Calu3 (cell line): ENCODE measurements at regions not wholly inside any gene's neighbourhood (a gene's known extent, or its start where the extent isn't known, plus 50 kb on each side); places are given as distances from the start of the nearest gene placed in this dataset.
A peak's percentile ranks its signal among the peaks of the same experiment; 100 is the strongest.

Source experiments
- BruUV-seq: library from RNA; stranded (reverse); fragments of 400-500 nt; replicated peaks from 2 replicates; lab custom pipeline; 2021; lab: Mats Ljungman, UMichigan
- CTCF ChIA-PET: fragments of 300-600 bp; sonication (Branson Sonifier 250); formaldehyde crosslinking; loops from one replicate; lab custom pipeline; 2022; ENCODE audit warnings: antibody characterized with exemption; lab: Charles Lee
- DNase-seq: peaks from one replicate; pipeline ENCODE4 v3.0.0; 2022
- H3K27ac Mint-ChIP-seq: one replicate; pipeline ENCODE4 v1.8.0; 2022; ENCODE audit warnings: mixed read lengths; ENCODE audit not compliant: unreplicated experiment
- H3K27me3 Mint-ChIP-seq: one replicate; pipeline ENCODE4 v1.8.0; 2022; ENCODE audit warnings: mixed read lengths; ENCODE audit not compliant: unreplicated experiment
- H3K36me3 Mint-ChIP-seq: one replicate; pipeline ENCODE4 v1.8.0; 2022; ENCODE audit warnings: mild to moderate bottlenecking, moderate library complexity, mixed read lengths; ENCODE audit not compliant: insufficient read depth, unreplicated experiment
- H3K4me1 Mint-ChIP-seq: one replicate; pipeline ENCODE4 v1.8.0; 2022; ENCODE audit warnings: mild to moderate bottlenecking, low read depth, mixed read lengths; ENCODE audit not compliant: unreplicated experiment
- H3K4me3 Mint-ChIP-seq: one replicate; pipeline ENCODE4 v1.8.0; 2022; ENCODE audit warnings: mild to moderate bottlenecking, low read depth, moderate library complexity, mixed read lengths; ENCODE audit not compliant: unreplicated experiment
- H3K9me3 Mint-ChIP-seq: one replicate; pipeline ENCODE4 v1.8.0; 2022; ENCODE audit warnings: low read depth, mixed read lengths; ENCODE audit not compliant: unreplicated experiment
- intact Hi-C: fragments of 100-400 bp; cut with micrococcal nuclease; formaldehyde crosslinking; loops from one replicate; pipeline ENCODE4 v1.10.0; 2022; ENCODE audit not compliant: unreplicated experiment
- TF ChIP-seq, protein P1 (sequence below): fragments of 200-600 bp; IDR thresholded peaks from one replicate; pipeline ENCODE4 v1.8.0; 2022; ENCODE audit warnings: antibody characterized with exemption; ENCODE audit not compliant: unreplicated experiment

DNA sequence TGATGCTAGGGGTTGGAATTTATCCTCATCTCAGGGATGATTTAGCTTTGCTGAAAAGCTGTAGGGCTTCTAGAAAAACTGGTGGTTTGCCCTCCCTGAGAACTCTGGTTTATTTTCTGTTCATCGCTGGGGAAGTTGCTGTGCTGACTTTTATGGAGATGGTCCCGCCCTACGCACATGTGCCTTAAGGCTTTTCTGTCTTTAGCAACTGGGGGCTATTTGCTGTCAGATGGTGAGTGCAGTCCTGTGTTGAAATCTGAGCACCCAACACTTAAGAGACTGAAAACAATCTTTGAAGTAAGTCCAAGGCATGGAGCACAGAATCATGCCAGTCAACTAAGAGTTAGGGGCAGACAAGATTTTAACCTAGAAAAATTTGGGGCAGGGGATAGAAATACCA lies 2148.4 kb upstream of the CELF4 start:
- BruUV-seq = no TSS peak
- no peak for DNase-seq
- intact Hi-C loops = no loop called here
- Mint-ChIP-seq H3K9me3 (no peaks in the 10 kb centered on the region), H3K27me3 (no peaks in the 10 kb centered on the region), H3K27ac (no peak overlapping the region), H3K4me1 (no peaks in the 10 kb centered on the region), H3K36me3 (no peaks in the 10 kb centered on the region), H3K4me3 (no peak overlapping the region)
- CTCF ChIA-PET = no interaction called here
- TF ChIP-seq, protein P1, sequence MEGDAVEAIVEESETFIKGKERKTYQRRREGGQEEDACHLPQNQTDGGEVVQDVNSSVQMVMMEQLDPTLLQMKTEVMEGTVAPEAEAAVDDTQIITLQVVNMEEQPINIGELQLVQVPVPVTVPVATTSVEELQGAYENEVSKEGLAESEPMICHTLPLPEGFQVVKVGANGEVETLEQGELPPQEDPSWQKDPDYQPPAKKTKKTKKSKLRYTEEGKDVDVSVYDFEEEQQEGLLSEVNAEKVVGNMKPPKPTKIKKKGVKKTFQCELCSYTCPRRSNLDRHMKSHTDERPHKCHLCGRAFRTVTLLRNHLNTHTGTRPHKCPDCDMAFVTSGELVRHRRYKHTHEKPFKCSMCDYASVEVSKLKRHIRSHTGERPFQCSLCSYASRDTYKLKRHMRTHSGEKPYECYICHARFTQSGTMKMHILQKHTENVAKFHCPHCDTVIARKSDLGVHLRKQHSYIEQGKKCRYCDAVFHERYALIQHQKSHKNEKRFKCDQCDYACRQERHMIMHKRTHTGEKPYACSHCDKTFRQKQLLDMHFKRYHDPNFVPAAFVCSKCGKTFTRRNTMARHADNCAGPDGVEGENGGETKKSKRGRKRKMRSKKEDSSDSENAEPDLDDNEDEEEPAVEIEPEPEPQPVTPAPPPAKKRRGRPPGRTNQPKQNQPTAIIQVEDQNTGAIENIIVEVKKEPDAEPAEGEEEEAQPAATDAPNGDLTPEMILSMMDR = no peak

DNA sequence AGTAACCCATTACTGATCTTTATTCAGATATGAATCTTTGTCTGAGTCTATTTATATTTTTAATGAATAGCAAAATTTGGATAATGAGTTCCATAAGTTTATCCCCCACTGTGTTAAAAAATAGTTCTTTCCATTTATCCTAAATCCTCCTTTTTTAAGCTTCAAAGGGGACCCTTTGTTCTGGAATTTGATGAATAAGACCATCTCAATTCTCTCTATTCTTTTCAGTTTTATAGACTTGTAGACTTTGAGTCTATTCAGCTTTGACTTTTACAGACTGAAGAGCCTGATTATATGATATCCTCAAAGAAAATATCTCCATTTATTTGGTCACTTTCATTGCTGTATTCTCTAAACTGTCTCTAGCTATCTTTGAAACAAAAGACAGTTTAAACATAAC lies 2146.1 kb upstream of the CELF4 start:
- Mint-ChIP-seq H3K36me3 (no peaks in the 10 kb centered on the region), H3K4me3 (no peak overlapping the region), H3K27ac (no peak overlapping the region), H3K27me3 (no peaks in the 10 kb centered on the region), H3K9me3 (no peaks in the 10 kb centered on the region), H3K4me1 (no peaks in the 10 kb centered on the region)
- TF ChIP-seq, protein P1 = no peak
- intact Hi-C loops = no loop called here
- CTCF ChIA-PET = no interaction called here
- BruUV-seq = no TSS peak
- DNase-seq = no peak

DNA sequence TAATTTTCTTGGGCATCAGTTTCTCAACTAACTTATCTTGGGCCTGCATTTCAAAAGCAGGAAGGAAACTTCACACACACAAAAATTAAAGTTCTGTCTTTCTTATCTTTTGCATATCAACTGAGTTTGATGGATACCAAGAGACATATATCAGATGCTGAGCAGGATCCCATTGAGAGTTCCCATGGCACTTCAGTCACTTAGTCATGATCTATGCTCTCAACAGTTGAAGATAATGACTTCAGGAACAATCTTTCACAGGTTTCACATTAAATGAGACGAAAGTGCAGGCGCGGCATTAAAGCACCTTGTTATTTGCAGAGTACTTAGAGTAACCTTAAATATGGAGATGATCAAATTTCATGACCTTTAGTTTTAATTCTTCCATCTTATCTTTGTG lies 2139.8 kb upstream of the CELF4 start:
- H3K4me1 Mint-ChIP-seq = peaks cover 20% of the 10 kb centered on the region
- peaks cover 6% of the 10 kb centered on the region for H3K36me3 Mint-ChIP-seq
- no peak overlapping the region for H3K4me3 Mint-ChIP-seq
- DNase-seq = no peak
- BruUV-seq = no TSS peak
- no peak overlapping the region for H3K27ac Mint-ChIP-seq
- TF ChIP-seq, protein P1 = no peak
- CTCF ChIA-PET = no interaction called here
- H3K27me3 Mint-ChIP-seq = no peaks in the 10 kb centered on the region
- intact Hi-C loops = no loop called here
- H3K9me3 Mint-ChIP-seq = peaks cover 6% of the 10 kb centered on the region

DNA sequence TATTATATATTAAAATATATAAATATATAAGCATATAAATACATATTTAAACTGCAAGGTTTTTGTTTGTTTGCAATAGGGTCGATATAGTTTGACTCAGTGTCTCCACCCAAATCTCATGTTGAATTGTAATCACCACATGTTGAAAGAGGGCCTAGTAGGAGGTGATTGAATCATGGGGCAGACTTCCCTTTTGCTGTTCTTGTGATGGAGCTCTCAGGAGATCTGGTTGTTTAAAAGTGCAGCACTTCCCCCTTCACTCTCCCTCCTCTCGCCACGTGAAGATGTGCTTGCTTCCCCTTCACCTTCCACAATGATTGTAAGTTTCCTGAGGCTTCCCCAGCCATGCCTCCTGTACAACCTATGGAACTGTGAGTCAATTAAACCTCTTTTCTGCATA lies 2137.3 kb upstream of the CELF4 start:
- Mint-ChIP-seq H3K27ac (peak overlapping the region; percentile 92), H3K36me3 (peaks cover 6% of the 10 kb centered on the region), H3K4me3 (no peak overlapping the region), H3K4me1 (peaks cover 20% of the 10 kb centered on the region), H3K27me3 (no peaks in the 10 kb centered on the region), H3K9me3 (peaks cover 14% of the 10 kb centered on the region)
- no TSS peak for BruUV-seq
- CTCF ChIA-PET = no interaction called here
- TF ChIP-seq, protein P1 = no peak
- intact Hi-C loops = no loop called here
- no peak for DNase-seq

DNA sequence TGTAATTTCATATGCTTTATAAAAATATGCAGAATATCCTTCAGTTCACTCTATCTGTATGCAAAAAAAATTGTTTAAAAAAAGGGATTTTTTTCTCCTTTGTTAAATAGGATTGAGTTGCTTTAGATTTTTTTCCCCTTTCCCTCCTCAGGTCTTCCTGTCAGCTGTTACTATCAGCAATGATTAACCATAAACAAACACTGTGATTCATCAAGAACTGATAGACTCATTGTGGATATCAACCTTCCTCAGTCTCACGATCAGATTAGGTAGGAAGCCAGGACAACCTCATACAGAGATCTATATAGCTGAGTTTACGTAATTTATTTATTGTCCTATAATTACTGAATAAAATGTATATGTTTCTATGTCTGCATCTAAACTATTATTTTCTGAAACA lies 2136.2 kb upstream of the CELF4 start:
- H3K4me3 Mint-ChIP-seq = no peak overlapping the region
- BruUV-seq = no TSS peak
- H3K27me3 Mint-ChIP-seq = no peaks in the 10 kb centered on the region
- H3K9me3 Mint-ChIP-seq = peaks cover 15% of the 10 kb centered on the region
- peak overlapping the region; percentile 92 for H3K27ac Mint-ChIP-seq
- CTCF ChIA-PET = no interaction called here
- H3K4me1 Mint-ChIP-seq = peaks cover 20% of the 10 kb centered on the region
- peaks cover 6% of the 10 kb centered on the region for H3K36me3 Mint-ChIP-seq
- peak; percentile 5 for DNase-seq
- TF ChIP-seq, protein P1 = no peak
- intact Hi-C loops = no loop called here
